Right cardiac atrium (tissue), 5 donors: ENCODE measurements at regions not wholly inside any gene's neighbourhood (a gene's known extent, or its start where the extent isn't known, plus 50 kb on each side); places are given as distances from the start of the nearest gene placed in this dataset.

Experiments used
- ATAC-seq, 2 donors: fragments of 200-7000 bp; cut with Tn5 transposase; one replicate each; pipeline versions ENCODE4 v1.8.0 to v1.9.1; 2020; ENCODE audit warnings: moderate library complexity in 2 of 2, mild to moderate bottlenecking in 1 of 2
- DNase-seq, 3 donors: peaks; one replicate each; pipeline ENCODE4 v3.0.0-alpha.2; 2020
- H3K27ac ChIP-seq: one replicate; pipeline ENCODE4 v1.5.1; 2013; ENCODE audit warnings: mild to moderate bottlenecking, low read length, control low read depth, moderate library complexity
- H3K27me3 ChIP-seq: one replicate; pipeline ENCODE4 v1.6.1; 2013; ENCODE audit not compliant: control insufficient read depth, insufficient read depth
- H3K4me1 ChIP-seq: one replicate; pipeline ENCODE4 v1.6.1; 2013; ENCODE audit warnings: low read length; ENCODE audit not compliant: control insufficient read depth, insufficient read depth
- H3K4me3 ChIP-seq: one replicate; pipeline ENCODE4 v1.5.1; 2013; ENCODE audit warnings: low read length, control low read depth
- H3K9me3 ChIP-seq: one replicate; pipeline ENCODE4 v1.6.1; 2013; ENCODE audit warnings: low read length; ENCODE audit not compliant: control insufficient read depth
- WGBS: extraction: QIAGEN DNeasy Blood & Tissue Kit; methylation state at CpG from one replicate; pipeline ENCODE4 v1.1.7; 2013; 5-methylcytosine and 5-hydroxymethylcytosine counted together
- intact Hi-C, 4 donors: fragments of 100-400 bp; cut with DNase I; formaldehyde crosslinking; loops; one replicate each; pipeline versions ENCODE4 v1.11.0 to v1.14.0; 2022 to 2023
- donor health status: healthy with polysubstance abuse.
- donor health status: DM: no; HTN: yes; CAD: no.
- donor health status: DM: no; HTN: no; CAD: no.
- donor health status: DM: no; HTN: yes; CAD: no; lungs with severe emphysema.
- donor health status: DM: yes; HTN: yes; CAD: no.

GRCh38 chr1:99198393-99198792 is 65.9 kb upstream of the PLPPR4 start:
- no peak for DNase-seq
- 80% methylated on average over 1 of the region's 1 CpG for WGBS
- H3K4me3 ChIP-seq, result no peak overlapping the region
- H3K27me3 ChIP-seq, result no peaks in the 10 kb centered on the region
- no peaks in the 10 kb centered on the region for H3K9me3 ChIP-seq
- H3K4me1 ChIP-seq, result no peaks in the 10 kb centered on the region
- H3K27ac ChIP-seq, result no peak overlapping the region
- intact Hi-C loops, result no loop called here
- no peak for ATAC-seq

GRCh38 chr1:99207216-99207615 is 57.1 kb upstream of the PLPPR4 start:
- Histone ChIP-seq H3K4me1 (no peaks in the 10 kb centered on the region), H3K4me3 (no peak overlapping the region), H3K27ac (no peak overlapping the region), H3K9me3 (no peaks in the 10 kb centered on the region), H3K27me3 (no peaks in the 10 kb centered on the region)
- ATAC-seq (no peak), DNase-seq (no peak)
- 70% methylated on average over 3 of the region's 3 CpGs for WGBS
- intact Hi-C loops, result no loop called here
